A204.1 (cell line): ENCODE measurements at regions not wholly inside any gene's neighbourhood (a gene's known extent, or its start where the extent isn't known, plus 50 kb on each side); places are given as distances from the start of the nearest gene placed in this dataset.
"Not testable (repeated sequence)": the region's sequence is repeated elsewhere in the genome, so short reads cannot be mapped to it uniquely, and the experiment has no call there.

Source experiments
- FAIRE-seq: peaks from 2 replicates; lab custom pipeline; 2012; peaks lifted over from hg19 to GRCh38; lab: Jason Lieb, UNC

GRCh38 chr5:21049901-21050300, 1061.9 kb upstream of the CDH18 start:
- FAIRE-seq: no peak

GRCh38 chr5:21030981-21031380, 1043.0 kb upstream of the CDH18 start:
- FAIRE-seq: no peak

GRCh38 chr5:21024966-21025365, 1037.0 kb upstream of the CDH18 start:
- FAIRE-seq: no peak

- FAIRE-seq: no peak
Measured at GRCh38 chr5:21013237-21013636, 1025.2 kb upstream of the CDH18 start.

GRCh38 chr5:21007781-21008180, 1019.8 kb upstream of the CDH18 start:
- FAIRE-seq: no peak

GRCh38 chr5:20988933-20989332, 1000.9 kb upstream of the CDH18 start:
- FAIRE-seq: not testable (repeated sequence)

GRCh38 chr5:20985754-20986153, 997.8 kb upstream of the CDH18 start:
- FAIRE-seq: no peak

- FAIRE-seq: no peak
Measured at GRCh38 chr5:20974426-20974825, 986.4 kb upstream of the CDH18 start.

GRCh38 chr5:20972419-20972925, 984.5 kb upstream of the CDH18 start:
- peak; percentile 90 for FAIRE-seq

- no peak for FAIRE-seq
Measured at GRCh38 chr5:20959347-20959746, 971.3 kb upstream of the CDH18 start.

- FAIRE-seq: no peak
Measured at GRCh38 chr5:20958641-20959040, 970.6 kb upstream of the CDH18 start.

GRCh38 chr5:20956134-20956533, 968.1 kb upstream of the CDH18 start:
- FAIRE-seq: no peak

- FAIRE-seq: no peak
Measured at GRCh38 chr5:20949636-20950035, 961.6 kb upstream of the CDH18 start.

- FAIRE-seq: peak; percentile 84
Measured at GRCh38 chr5:20943183-20943971, 955.4 kb upstream of the CDH18 start.

GRCh38 chr5:20942603-20943002, 954.6 kb upstream of the CDH18 start:
- not testable (repeated sequence) for FAIRE-seq

GRCh38 chr5:20940786-20941185, 952.8 kb upstream of the CDH18 start:
- FAIRE-seq: peak; percentile 40

- not testable (repeated sequence) for FAIRE-seq
Measured at GRCh38 chr5:20890936-20891335, 902.9 kb upstream of the CDH18 start.

- not testable (repeated sequence) for FAIRE-seq
Measured at GRCh38 chr5:20875726-20876125, 887.7 kb upstream of the CDH18 start.

GRCh38 chr5:20865892-20866291, 877.9 kb upstream of the CDH18 start:
- not testable (repeated sequence) for FAIRE-seq

- no peak for FAIRE-seq
Measured at GRCh38 chr5:20833081-20833627, 845.2 kb upstream of the CDH18 start.

GRCh38 chr5:20832204-20833080, 844.4 kb upstream of the CDH18 start:
- no peak for FAIRE-seq

GRCh38 chr5:20825951-20826350, 838.0 kb upstream of the CDH18 start:
- FAIRE-seq: not testable (repeated sequence)

GRCh38 chr5:20797216-20797615, 809.2 kb upstream of the CDH18 start:
- FAIRE-seq: not testable (repeated sequence)
